Epidermal melanocyte (primary cell): ENCODE measurements at regions not wholly inside any gene's neighbourhood (a gene's known extent, or its start where the extent isn't known, plus 50 kb on each side); places are given as distances from the start of the nearest gene placed in this dataset.
"Not testable (repeated sequence)": the region's sequence is repeated elsewhere in the genome, so short reads cannot be mapped to it uniquely, and the experiment has no call there.

Source experiments
- DNase-seq: peaks from one replicate; pipeline ENCODE4 v3.0.0; 2011; ENCODE audit warnings: low spot score; ENCODE audit not compliant: insufficient read length

DNA sequence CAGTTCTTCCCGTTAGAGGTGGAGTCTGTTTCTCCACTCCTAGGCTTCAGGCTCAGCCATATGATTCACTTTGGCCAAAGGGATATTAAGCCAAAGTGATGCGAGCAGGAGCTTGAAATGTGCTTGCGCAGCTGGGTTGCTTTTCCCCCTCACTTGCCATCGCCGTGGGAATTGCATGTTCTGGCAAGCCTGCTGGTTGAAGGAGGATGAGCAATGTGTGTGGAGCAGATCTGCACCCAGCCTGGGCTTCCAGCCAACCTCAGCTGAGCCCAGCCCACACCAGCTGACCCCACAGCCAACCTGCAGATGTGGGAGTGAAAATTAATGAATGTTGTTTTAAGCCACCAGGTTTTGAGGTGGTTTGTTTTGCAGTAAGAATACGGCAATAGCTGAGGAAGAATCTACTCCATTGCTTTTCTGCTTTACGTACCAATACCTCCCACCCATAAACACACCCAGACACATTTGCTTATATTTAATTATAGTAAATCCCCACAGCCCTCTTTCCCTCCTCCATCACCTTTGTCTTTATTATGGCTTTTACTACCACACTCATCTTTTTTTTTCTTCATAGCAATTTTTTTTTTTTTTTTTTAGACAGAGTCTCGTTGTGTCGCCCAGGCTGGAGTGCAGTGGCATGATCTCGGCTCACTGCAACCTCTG is 132.8 kb upstream of the FUNDC1 start:
- DNase-seq: peak; percentile 33

DNA sequence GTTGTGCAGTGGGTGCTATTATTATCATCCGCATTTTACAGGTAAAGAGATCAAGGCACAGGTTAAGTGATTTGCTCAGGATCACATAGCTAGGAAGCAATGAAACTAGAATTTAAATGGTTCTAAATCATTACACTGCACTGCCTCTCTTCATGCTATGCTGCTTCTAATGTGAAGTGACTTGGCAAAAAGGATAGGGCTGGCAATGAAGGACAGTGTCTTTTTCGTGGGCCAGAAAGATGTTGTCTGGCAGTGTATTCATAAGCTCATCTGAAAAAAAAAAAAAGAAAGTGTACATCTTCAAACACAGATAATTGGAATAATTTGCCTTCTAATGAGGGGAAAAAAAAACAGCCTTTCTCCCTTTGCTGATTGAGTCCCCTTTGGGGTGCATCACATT is 132.2 kb upstream of the FUNDC1 start:
- DNase-seq: no peak

DNA sequence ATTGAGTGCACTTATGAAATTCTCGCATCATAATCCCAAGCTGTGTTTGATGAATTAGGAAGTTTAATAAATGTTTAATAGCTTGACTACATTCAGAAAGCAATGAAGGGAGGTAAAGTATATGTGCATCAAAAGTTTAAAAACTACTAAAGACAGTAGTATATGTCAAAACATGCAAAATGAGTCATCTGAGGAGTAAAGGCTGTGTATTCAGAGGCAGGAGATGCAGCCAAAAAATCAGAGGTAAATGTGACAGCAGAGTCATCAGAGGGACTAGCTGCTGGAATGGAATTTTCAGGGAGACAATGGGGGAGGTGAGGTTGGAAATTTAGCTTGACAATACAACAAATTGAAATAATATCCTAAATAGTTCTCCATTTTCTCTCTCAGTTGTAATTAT is 127.0 kb upstream of the FUNDC1 start:
- no peak for DNase-seq

DNA sequence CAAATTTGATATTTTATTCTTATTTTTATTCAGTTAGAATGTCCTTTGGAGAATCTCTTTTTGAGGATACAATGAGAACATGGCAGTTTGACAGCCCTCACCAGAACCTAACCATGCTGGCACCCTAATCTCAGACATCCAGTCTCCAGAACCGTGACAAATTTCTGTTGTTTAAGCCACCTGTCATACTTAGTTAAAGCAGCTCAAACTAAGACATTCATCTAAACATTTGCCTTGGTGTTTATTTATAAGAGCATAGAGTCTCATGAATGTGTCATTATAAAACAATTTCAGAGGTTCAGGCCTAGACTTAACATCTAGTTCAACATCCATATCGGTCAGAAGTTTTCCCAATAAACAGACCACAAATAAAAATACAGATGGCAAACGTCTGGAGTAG is 125.1 kb upstream of the FUNDC1 start:
- DNase-seq: no peak

DNA sequence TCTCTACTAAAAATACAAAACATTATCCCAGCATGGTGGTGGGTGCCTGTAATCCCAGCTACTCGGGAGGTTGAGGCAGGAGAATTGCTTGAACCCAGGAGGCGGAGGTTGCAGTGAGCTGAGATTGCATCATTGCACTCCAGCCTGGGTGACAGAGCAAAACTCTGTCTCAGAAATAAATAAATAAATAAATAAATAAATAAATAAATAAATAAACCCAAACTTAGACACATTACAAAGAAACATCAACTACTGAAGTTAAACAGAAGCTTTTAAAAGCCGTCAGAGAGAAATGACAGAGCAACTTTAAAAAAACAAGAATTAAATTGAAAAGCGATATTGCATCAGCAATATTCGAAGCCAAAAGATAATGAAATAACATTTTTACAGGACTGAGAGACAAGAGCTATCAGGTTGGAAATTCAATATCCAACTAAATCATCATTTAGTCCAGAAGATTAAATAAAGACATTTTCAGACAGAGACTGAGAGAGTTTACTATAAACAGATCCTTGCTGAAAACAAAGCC is 115.1 kb upstream of the FUNDC1 start:
- not testable (repeated sequence) for DNase-seq

DNA sequence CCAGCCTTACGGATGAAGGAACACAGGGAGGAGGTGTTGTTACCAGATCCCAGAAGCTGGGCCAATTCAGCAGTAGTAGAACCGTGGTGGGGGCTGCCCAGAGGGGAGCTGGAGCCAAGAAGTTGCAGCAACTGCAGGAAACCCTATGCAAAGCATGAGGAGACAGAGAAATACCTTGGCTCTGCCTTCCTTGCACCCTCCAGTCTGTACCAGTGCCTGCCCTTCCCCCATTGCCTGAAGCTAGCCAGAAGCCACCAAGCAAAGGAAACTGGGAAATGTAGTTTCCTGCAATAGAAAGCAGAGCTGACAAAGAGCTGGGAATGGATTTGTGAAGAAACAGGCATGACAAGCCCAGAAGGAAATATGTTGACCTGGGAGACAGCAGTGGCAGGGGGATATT is 108.7 kb upstream of the FUNDC1 start:
- no peak for DNase-seq

DNA sequence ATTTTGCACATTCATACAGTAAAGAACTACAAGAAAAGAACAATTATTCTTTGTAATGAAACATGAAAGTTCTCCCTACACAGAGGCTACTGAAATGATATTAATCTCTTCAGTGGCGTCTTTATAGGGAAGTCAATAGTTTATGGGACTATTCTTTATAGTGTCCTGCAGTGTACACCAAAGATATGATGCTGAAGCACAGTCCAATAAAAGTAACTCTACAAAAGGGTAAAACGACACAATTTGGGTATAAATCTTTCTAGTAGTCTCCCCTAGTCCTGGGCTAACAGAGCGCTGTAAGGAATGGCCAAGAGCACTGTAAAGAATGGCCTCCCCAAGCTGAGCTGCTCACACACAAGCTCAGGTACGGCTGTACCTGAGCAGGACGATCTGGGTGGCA is 101.1 kb upstream of the FUNDC1 start:
- no peak for DNase-seq

DNA sequence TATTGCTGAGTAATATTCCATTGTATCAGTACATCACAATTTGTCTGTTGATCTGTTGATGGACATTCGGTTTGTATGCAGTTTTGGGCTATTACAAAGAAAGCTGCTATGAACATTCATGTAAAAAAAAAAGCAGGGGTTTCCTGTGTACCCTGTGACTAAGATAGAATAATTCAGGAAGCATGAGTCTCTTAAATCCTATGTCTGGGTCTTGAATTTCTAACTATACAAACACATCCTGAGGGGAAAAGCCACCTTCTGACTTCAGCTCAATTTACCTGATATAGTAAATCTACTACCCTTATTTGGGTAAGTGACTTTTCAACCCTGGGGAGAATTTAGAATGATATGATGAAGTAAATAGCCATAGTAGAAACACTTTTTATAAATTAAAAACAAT is 94.6 kb upstream of the FUNDC1 start:
- no peak for DNase-seq

DNA sequence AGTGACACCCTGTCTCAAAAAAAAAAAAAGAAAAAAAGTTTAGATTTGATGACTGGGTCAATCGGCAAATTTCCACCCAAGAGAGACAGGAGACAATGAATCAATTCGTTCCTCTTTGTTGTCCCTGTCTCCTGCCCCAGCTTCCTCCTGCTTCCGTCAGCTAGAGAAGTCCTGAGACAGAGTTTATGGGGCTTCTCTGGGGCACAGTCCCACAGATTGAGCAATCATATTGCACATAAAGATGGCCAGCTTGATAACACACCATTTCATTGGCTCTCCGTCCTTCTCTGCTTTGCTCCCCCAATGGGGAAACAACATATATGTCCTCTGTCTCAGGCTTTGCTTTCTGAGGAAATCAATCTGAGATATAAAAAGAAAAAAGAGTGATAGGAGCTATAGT is 78.4 kb upstream of the FUNDC1 start:
- DNase-seq: no peak

DNA sequence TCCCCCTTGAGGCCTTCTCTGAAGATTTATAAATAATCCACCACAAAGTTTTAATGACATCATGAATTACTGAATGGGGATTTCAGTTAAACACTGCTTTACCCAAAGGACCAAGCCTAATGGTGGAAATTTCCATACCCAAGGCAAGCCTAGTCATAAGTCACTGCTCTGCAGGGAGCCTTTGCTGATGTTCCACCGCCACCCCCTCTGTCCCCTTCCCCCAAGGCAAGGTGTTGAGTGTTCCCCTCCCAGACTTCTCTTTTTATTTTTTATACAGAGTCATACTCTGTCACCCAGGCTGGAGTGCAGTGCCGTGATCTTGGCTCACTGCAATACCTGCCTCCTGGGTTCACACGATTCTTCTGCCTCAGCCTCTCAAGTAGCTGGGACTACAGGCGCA is 76.4 kb upstream of the FUNDC1 start:
- DNase-seq: no peak

DNA sequence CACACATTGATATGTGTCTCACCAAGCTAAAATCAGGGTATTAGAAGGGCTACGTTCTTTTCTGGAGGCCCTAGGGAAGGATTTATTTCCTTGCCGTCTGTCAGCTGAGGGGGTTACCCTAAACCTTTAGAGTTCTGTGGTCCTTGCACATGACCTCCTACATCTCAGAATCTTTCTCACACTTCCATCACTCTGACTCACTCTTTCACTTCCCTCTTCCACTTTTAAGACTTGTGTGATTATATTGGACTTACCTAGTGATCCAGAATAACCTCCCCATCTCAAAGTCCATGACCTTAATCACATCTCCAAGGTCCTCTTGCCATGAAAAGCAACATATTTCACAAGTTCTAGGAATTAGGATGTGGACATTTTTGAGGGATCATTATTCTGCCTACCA is 53.6 kb upstream of the FUNDC1 start:
- DNase-seq: no peak
